KMS-11 (cell line): ENCODE measurements at regions not wholly inside any gene's neighbourhood (a gene's known extent, or its start where the extent isn't known, plus 50 kb on each side); places are given as distances from the start of the nearest gene placed in this dataset.

Experiments used
- H2AFZ ChIP-seq: fragments of 200-600 bp; sonication (generic); 2 replicates; pipeline ENCODE4 v1.6.1; 2016; ENCODE audit warnings: antibody characterized with exemption, mixed run types, low read depth
- H3K27ac ChIP-seq: fragments of 200-600 bp; sonication (generic); 2 replicates; pipeline ENCODE4 v1.6.1; 2016; ENCODE audit warnings: mild to moderate bottlenecking, mixed run types
- H3K27me3 ChIP-seq: fragments of 200-600 bp; sonication (generic); 2 replicates; pipeline ENCODE4 v1.6.1; 2017; ENCODE audit warnings: mild to moderate bottlenecking, low read depth, mixed run types, moderate library complexity; ENCODE audit not compliant: insufficient read depth
- H3K36me3 ChIP-seq: fragments of 200-600 bp; sonication (generic); 2 replicates; pipeline ENCODE4 v1.6.1; 2017; ENCODE audit warnings: mild to moderate bottlenecking, mixed run types; ENCODE audit not compliant: insufficient read depth
- H3K4me1 ChIP-seq: fragments of 200-600 bp; sonication (generic); 2 replicates; pipeline ENCODE4 v1.6.1; 2016; ENCODE audit warnings: mild to moderate bottlenecking, low read depth, mixed run types; ENCODE audit not compliant: poor library complexity, severe bottlenecking
- H3K4me2 ChIP-seq: fragments of 200-600 bp; sonication (generic); 2 replicates; pipeline ENCODE4 v1.7.0; 2016; ENCODE audit warnings: mild to moderate bottlenecking, mixed run types
- H3K4me3 ChIP-seq: fragments of 200-600 bp; sonication (generic); IDR thresholded peaks from 2 replicates; pipeline ENCODE4 v1.6.1; 2017; ENCODE audit warnings: low read depth, low read length, mixed read lengths; ENCODE audit not compliant: insufficient read depth
- H3K79me2 ChIP-seq: fragments of 200-600 bp; sonication (generic); 2 replicates; pipeline ENCODE4 v1.6.1; 2016; ENCODE audit warnings: low read depth, mixed run types; ENCODE audit not compliant: insufficient read depth
- H3K9ac ChIP-seq: fragments of 200-600 bp; sonication (generic); 2 replicates; pipeline ENCODE4 v1.6.1; 2016; ENCODE audit warnings: mild to moderate bottlenecking, mixed run types
- H4K20me1 ChIP-seq: fragments of 200-600 bp; sonication (generic); 2 replicates; pipeline ENCODE4 v1.6.1; 2016; ENCODE audit warnings: mild to moderate bottlenecking, mixed run types; ENCODE audit not compliant: insufficient read depth
- TF ChIP-seq, protein P1 (sequence below): fragments of 200-600 bp; sonication (generic); conservative IDR thresholded peaks from 2 replicates; pipeline ENCODE4 v1.6.1; 2017; ENCODE audit warnings: low read depth, mild to moderate bottlenecking, antibody characterized with exemption, low read length, moderate library complexity, mixed read lengths

DNA sequence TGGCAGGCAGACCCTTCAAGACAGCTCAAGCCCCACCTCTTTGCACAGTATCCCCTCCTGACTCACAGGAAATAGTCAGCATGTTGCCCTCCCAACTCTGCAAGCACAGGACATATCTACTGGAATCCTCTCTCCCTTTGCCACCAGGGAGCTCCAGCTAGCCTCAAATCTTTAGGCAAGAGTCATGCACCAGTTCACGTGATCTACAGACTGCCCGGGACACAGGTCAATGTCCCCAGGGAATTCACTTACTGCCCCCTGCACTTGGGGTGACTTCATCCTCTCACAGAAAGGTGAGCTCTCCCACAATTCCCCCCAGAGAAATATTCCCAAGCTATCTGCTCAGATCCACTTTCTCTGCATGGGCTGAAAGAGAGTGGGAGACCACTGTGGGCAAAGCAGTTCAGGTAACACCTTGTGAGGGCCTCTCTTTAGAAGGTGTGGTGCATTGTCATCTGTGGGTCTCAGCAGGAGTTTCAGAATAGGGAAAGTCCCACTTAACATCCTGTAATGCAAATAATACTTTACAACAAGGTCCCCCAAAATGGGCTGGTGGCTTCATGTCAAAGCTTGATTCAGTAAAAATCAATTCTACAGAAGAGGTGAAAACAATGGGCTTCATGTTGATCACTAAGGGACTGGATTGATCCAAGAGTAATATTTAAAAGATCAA lies 129.9 kb downstream of the NOC3L start:
- Histone ChIP-seq H3K4me1 (peaks cover 7% of the 10 kb centered on the region), H4K20me1 (no peaks in the 10 kb centered on the region), H3K4me2 (no peak overlapping the region), H2AFZ (no peak overlapping the region), H3K36me3 (no peaks in the 10 kb centered on the region), H3K4me3 (no peak overlapping the region), H3K27ac (no peak overlapping the region), H3K79me2 (no peaks in the 10 kb centered on the region), H3K9ac (no peak overlapping the region), H3K27me3 (no peaks in the 10 kb centered on the region)
- TF ChIP-seq, protein P1, sequence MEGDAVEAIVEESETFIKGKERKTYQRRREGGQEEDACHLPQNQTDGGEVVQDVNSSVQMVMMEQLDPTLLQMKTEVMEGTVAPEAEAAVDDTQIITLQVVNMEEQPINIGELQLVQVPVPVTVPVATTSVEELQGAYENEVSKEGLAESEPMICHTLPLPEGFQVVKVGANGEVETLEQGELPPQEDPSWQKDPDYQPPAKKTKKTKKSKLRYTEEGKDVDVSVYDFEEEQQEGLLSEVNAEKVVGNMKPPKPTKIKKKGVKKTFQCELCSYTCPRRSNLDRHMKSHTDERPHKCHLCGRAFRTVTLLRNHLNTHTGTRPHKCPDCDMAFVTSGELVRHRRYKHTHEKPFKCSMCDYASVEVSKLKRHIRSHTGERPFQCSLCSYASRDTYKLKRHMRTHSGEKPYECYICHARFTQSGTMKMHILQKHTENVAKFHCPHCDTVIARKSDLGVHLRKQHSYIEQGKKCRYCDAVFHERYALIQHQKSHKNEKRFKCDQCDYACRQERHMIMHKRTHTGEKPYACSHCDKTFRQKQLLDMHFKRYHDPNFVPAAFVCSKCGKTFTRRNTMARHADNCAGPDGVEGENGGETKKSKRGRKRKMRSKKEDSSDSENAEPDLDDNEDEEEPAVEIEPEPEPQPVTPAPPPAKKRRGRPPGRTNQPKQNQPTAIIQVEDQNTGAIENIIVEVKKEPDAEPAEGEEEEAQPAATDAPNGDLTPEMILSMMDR, result no peak

DNA sequence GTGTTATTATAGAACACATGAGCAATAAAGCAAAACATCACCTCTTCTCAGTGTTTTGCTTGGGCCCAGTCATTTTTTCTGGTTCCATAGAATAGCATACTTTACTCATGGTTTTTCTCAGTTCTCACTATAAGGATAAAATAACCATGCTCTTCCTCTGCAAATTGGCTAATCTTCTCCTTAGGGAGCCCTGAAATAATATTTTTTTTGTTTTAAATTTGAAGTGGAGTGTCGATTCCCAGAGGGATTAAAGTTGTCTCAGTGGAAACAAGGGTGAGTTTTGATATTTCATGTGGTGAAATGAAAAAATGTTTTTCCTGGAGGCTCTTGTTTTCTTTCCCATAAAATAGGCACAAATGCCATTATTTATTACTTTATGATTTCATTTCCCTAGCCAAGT lies 127.3 kb downstream of the NOC3L start:
- no peaks in the 10 kb centered on the region for H4K20me1 ChIP-seq
- H3K4me2 ChIP-seq, result no peak overlapping the region
- H3K79me2 ChIP-seq, result no peaks in the 10 kb centered on the region
- H3K4me3 ChIP-seq, result no peak overlapping the region
- TF ChIP-seq, protein P1, result no peak
- no peak overlapping the region for H3K9ac ChIP-seq
- no peaks in the 10 kb centered on the region for H3K36me3 ChIP-seq
- H3K4me1 ChIP-seq, result peaks cover 7% of the 10 kb centered on the region
- no peak overlapping the region for H3K27ac ChIP-seq
- H2AFZ ChIP-seq, result no peak overlapping the region
- no peaks in the 10 kb centered on the region for H3K27me3 ChIP-seq

DNA sequence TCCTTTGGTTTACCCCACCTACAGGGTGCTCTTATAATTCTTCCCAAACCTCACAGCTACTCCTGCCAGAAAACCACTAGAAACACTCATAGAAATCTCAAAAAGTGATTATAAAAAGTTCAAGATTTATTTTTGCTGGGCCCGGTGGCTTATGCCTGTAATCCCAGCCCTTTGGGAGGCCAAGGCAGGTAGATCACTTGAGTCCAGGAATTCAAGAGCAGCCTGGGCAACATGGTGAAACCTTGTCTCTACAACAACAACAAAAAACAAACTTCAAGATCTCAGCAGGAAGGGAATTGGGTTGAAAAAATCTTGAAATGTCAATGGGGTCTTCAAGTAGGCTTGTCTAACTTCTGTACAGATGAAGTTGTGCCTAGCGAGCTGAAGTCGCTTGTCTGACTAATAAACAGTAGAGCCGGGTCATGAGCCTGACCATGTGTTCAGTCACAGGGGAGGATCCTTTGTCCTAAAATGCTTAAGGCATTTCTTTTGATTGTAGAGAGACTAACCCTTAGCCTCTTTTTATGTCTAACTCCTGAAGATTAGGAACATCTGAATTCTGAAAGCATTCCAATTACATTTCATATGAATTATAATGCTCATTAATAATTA lies 124.6 kb downstream of the NOC3L start:
- H3K4me2 ChIP-seq, result no peak overlapping the region
- TF ChIP-seq, protein P1, result no peak
- no peak overlapping the region for H3K4me3 ChIP-seq
- H4K20me1 ChIP-seq, result no peaks in the 10 kb centered on the region
- H3K79me2 ChIP-seq, result no peaks in the 10 kb centered on the region
- no peak overlapping the region for H3K27ac ChIP-seq
- no peak overlapping the region for H3K9ac ChIP-seq
- H3K4me1 ChIP-seq, result peaks cover 3% of the 10 kb centered on the region
- no peak overlapping the region for H2AFZ ChIP-seq
- H3K36me3 ChIP-seq, result no peaks in the 10 kb centered on the region
- H3K27me3 ChIP-seq, result no peaks in the 10 kb centered on the region

DNA sequence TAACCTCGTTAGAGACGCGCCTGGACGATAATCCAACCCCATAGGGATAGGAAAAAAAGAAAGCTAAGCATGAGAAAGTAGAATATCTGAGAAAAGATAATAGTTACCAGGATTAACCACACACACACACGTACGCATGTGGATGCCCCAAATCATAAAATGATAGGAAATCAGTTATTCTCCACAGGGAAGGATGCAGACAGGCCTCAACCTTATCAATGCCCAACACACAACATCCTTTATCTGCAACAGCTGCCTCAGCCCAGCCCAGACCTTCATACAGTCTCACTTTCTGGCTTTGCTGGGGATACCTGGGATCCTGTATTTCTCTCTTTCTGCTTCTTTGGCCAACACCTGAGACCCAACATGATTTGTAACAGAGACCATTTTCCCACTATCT lies 123.0 kb downstream of the NOC3L start:
- no peak overlapping the region for H3K4me3 ChIP-seq
- no peak overlapping the region for H3K9ac ChIP-seq
- H3K79me2 ChIP-seq, result no peaks in the 10 kb centered on the region
- H2AFZ ChIP-seq, result no peak overlapping the region
- H3K27me3 ChIP-seq, result no peaks in the 10 kb centered on the region
- H3K4me1 ChIP-seq, result no peaks in the 10 kb centered on the region
- H3K4me2 ChIP-seq, result no peak overlapping the region
- H4K20me1 ChIP-seq, result no peaks in the 10 kb centered on the region
- H3K36me3 ChIP-seq, result no peaks in the 10 kb centered on the region
- no peak overlapping the region for H3K27ac ChIP-seq
- TF ChIP-seq, protein P1, result no peak
